ENCODE measurements at regions not wholly inside any gene's neighbourhood (a gene's known extent, or its start where the extent isn't known, plus 50 kb on each side); places are given as distances from the start of the nearest gene placed in this dataset.

DNA sequence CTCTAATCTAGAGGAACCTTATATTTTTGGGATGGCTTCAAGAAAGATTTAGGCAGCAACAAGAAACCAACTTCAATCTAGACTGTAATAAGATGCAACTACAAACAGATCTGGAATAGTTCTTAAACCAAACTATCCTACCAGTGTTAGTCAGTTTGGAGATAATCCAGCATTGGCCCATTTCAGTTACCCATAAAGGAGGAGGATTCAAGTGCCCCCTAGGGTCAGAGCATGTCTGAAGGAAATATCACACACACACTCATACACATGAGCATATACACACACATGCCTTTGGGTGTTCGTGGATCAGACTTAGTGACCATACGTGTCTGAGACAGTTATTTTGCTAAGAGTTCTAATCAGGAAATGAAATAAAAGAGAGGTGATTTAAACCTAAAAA lies 261.2 kb downstream of the ADAMTS20 start:
- TF ChIP-seq, protein P1, sequence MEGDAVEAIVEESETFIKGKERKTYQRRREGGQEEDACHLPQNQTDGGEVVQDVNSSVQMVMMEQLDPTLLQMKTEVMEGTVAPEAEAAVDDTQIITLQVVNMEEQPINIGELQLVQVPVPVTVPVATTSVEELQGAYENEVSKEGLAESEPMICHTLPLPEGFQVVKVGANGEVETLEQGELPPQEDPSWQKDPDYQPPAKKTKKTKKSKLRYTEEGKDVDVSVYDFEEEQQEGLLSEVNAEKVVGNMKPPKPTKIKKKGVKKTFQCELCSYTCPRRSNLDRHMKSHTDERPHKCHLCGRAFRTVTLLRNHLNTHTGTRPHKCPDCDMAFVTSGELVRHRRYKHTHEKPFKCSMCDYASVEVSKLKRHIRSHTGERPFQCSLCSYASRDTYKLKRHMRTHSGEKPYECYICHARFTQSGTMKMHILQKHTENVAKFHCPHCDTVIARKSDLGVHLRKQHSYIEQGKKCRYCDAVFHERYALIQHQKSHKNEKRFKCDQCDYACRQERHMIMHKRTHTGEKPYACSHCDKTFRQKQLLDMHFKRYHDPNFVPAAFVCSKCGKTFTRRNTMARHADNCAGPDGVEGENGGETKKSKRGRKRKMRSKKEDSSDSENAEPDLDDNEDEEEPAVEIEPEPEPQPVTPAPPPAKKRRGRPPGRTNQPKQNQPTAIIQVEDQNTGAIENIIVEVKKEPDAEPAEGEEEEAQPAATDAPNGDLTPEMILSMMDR (IDR thresholded peaks at IDR 0.05; ENCODE audit: insufficient read depth, low read length), result no peak
- TF ChIP-seq POLR2AphosphoS5 (IDR thresholded peaks at IDR 0.05; ENCODE audit: low read depth) (no peak), GABPA (IDR thresholded peaks at IDR 0.05; ENCODE audit: low read depth) (no peak), REST (IDR thresholded peaks at IDR 0.05; ENCODE audit: insufficient replicate concordance, low read depth) (no peak)

Data from HL-60 (cell line).